ENCODE measurements at regions not wholly inside any gene's neighbourhood (a gene's known extent, or its start where the extent isn't known, plus 50 kb on each side); places are given as distances from the start of the nearest gene placed in this dataset.

DNA sequence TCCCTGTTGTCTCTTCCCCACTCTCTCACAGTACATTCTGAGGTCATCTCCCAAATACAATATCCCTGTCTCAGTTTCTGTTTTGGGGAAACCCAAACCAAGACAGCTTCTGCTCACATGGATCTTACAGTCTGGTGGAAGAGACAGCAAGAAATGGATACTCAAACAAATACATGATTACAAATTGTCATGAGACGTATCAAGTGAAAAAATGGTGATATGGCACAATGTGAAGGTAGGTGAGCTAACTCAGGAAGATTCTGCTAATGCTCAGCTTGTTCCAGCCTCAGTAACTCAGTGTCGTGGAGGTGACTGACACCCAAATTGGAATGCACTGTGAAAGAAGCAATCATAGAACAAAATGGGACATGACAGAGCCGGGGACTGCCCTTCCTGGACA is 68.3 kb downstream of the CHST1 start:
- no peak for DNase-seq (ENCODE audit: low read depth in 2 of 2)

DNA sequence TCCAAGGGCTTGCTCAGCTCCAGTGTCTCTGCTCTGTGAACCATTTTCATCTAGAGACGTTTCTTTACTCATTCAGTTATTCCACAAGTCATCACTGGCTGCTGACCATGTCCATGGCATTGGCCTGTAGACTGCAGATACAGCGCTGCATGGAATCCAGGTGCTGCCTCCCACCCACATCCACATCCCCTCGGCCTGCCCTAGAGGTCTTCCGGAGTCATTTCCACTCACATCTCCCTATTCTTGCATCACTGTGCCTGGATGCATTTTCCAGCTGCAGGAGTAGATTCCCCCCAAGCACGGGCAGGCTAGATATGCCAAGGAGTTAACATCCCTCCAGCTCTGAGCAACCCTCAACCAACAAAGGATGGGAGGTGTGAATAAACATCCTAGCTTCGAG is 68.9 kb downstream of the CHST1 start:
- DNase-seq (ENCODE audit: low read depth in 2 of 2) = no peak

DNA sequence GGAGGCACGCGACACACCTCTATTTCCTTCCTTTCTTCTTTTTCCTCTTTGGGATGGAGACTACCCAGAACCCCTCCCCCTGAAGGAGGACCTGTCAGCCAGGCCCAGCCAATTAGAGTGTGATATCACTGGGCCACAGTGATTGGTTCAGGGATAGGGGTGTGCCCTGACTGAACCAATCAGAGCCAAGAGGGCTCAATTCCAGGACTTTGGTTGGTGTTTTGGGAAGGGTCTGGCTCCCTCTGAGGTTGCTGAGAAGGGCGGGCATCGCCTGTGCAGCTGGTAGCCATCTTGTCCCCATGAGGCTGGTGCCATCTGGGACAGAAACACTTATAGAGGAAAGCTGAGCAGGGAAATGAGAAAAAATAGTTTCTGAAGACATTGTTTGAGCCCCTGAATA is 71.4 kb downstream of the CHST1 start:
- no peak for DNase-seq (ENCODE audit: low read depth in 2 of 2)

DNA sequence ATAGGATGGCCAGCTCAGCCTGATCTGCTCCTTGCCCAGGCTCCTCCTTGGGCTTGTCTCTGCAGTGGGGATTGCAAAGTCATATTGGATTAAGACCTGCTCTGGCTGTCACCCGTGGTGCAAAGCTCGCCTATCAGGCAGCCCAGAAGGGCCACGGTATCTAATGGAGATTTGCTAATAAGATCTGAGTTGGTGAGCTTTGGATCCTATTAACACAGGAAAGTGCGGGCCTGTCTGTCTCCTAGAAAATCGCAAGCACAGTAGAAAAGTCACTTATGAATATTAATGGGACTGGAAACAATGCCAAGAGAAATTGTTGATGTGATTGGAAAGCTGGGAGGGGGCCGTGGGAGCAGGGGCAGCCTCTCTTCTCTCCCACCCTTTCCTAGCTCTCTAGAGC is 72.8 kb downstream of the CHST1 start:
- DNase-seq (ENCODE audit: low read depth in 2 of 2) = no peak

DNA sequence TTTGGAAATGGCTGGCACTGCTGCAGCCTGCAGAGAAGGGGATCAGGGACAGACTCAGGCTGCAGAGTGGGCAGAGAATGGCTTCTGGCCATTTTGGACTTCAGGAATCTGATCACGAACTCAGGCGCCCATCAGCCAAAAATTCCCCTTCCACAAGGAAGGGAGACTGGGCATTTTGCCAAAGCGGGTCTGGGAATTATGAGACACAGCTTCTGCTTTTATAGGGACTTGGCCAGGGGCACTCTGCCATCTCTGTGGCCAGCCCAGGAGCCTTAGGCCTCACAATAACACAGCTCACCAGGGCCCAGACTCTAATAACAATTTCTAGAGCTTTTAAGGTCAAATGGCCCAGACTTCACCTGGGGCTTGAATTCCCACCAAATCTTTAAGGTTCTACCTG is 74.7 kb downstream of the CHST1 start:
- no peak for DNase-seq (ENCODE audit: low read depth in 2 of 2)

DNA sequence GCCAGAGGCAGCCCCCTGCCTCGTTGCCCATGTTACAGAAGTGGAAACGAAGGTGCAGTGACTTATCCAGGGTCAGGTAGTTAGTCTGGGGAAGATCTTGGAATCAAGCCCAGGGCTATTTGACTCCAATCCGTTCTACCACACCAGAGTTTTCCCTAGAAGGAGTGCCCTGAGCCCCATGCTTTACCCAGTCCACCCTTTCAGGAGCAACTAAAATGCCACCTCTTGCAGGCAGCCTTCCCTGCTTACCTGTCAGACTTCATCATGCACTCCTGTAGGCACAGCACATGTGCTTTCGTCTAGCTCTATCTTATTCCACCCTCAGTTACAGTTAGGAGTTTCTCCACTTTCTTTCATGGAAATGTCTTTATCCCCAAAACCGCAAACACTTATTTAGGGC is 80.2 kb downstream of the CHST1 start:
- no peak for DNase-seq (ENCODE audit: low read depth in 2 of 2)

DNA sequence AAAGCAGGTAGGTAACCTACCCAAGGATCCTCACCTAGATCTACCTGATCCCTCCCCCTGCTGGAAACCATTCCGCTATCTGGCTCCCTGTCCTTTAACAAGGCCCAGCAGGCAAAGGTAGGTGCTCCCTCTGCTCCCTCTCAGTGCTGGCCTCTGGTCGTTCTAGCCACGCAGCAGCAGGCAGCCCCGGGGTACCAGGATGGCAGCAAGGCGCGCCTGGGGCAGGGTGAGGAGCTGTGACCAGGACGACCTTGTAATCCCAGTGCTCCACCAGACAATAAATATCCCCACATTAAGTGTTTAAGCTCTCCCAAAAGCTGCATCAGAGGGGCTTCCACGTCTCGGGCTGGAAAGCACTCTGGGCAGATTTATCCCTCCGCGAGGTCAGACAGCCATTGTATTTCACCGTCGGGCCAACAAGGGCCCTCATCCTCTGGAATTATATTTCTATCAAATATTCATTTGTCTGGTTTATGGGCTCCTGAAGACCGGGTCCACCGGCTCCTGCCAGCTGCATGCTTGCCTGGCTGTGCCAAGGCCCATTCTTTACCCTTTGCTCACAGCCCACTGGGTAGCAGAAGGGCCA is 81.3 kb downstream of the CHST1 start:
- no peak for DNase-seq (ENCODE audit: low read depth in 2 of 2)

DNA sequence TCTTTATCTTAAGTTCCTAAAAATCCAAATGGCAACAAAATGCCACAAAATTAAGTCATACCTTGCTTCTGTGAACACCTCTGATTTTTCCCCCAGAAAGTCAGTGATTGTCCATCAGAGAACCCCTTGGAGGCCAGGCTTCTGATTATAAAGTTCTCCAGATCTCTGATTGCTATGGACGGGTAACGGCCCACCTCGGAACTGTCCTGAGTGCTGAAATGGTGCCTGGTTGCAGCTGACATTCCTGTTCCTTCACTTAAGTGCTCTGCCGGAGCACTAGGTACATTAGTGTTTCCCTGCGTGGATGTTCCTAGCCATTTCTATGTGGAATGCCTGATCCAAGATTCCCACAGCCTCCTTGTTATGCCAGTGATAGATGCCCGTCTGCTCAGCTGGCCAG is 85.0 kb downstream of the CHST1 start:
- DNase-seq (ENCODE audit: low read depth in 2 of 2) = no peak

DNA sequence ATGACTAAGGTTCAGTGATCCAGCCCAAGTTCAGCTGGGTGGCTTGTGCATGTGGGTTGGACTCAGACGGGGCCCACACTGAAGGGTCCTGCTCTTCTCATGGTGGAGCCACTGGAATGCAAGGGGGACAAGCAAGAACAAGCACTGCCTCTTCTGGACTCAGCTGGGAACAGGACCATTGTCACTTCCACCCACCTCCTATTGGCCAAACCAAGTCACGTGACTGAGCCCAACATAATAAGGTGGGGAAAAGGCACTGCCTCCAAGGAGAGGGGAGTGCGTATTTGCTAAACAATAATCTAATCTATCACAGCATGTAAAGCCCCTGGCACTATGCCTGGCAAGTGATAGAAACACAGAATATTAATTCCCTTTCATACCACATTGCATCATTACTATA is 87.1 kb downstream of the CHST1 start:
- DNase-seq (ENCODE audit: low read depth in 2 of 2) = no peak

DNA sequence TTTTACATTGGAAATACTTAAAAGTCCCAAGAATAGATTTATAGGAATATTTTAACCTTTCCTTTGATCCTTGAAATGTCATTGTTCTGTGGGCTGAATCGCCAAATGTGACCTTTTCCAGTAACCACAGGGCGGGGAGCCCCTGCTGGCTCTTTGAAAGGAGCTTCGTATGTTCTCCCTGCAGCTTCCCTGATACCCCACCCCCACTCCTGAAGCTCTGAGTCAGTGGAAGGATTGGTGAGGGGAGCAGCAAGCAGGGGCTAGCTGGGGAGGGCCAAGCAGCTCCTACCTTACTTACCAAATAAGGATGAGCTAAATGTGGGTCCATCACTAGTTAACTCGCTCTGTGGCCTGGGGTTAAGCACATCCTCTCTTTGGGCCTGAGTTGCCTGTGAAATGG is 87.7 kb downstream of the CHST1 start:
- DNase-seq (ENCODE audit: low read depth in 2 of 2) = no peak

DNA sequence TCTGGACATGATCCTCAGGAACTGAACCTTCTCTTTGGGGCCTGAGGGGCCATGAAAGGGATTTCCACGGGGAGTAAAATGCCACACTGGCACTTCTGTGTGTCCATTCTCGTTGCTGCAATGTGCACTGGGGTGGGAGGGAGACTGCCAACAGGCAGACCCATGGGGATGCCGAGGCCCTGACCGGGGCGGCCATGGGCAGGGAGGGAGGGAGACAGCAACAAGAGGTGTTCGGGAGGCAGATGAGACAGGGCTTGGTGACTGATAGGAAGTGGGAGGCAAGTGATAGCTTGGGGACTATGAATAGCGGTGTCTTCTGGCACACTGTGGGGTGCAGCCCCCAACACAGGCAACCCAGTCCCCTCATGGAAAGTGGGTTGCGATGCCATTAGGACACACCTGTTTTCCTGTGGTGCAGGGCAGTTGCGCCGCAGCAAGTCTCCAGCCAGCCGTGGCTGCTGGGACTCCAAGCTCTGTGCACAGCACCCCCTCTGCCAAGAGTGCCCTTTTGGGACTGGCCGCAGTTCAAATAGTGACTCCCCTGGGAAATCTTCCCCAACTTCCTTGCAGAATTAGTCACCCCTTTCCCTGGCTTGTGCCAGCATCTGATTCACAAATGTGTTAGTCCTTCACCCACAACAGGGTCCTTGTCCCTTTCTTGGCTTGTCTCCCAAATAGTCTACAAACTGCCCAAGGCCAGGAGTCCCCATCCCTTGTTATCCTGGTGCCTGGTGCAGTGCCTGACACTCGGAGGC is 88.8 kb downstream of the CHST1 start:
- DNase-seq (ENCODE audit: low read depth in 2 of 2) = no peak

DNA sequence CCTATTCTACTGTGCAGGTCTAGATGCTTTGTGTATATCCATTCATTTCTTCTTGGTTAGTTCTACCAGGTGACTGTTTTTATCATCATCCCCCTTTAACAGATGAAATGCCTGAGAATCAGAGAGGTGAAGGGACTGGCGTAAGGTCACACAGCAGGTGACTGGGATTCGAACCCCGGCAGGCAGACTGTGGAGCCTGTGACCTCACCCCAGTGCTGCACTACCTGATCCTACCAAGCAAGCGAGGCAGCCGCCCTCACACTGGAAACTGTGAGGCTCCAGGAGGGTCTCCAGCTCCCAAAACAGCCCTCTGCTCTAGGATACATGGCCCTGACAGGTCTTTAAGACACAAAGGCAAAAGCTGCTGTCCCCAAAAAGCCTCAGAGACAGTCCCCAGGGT is 91.7 kb downstream of the CHST1 start:
- no peak for DNase-seq (ENCODE audit: low read depth in 2 of 2)

DNA sequence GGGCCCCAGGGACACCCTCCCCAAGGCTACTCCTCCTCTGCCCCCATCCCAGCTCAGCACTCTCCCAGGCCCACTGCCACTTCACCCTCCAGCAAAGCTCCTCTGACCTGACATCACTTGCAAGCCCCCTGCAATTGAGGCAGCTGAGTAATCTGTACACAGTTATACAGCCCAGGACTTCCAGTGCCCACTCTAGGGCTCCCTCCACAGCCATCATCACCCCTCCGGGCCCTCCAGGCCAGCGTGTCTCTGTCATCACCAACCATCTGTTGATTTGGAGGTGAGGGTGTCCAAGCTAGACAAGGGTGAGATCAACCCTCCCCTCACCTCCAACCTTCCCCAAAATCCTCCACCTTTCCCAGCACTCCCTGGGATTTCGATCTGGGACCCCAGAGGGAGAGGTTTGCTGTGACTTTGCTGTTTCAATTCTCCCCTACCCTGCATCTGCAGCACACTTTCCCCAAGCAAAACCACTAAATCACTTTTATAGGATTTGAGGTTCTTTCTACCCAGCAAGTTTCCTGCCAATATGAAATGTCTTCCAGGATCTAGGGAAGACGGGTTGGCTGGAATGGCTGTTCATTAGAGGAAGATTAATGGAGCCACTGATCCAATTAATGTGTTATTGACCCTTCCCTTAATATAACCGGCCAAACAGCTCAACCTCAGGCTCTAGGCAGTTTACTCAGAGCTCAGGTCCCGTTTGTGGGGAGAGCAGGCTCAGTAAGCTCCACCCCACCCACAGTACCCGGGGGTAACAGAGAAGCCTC is 92.9 kb downstream of the CHST1 start:
- no peak for DNase-seq (ENCODE audit: low read depth in 2 of 2)

DNA sequence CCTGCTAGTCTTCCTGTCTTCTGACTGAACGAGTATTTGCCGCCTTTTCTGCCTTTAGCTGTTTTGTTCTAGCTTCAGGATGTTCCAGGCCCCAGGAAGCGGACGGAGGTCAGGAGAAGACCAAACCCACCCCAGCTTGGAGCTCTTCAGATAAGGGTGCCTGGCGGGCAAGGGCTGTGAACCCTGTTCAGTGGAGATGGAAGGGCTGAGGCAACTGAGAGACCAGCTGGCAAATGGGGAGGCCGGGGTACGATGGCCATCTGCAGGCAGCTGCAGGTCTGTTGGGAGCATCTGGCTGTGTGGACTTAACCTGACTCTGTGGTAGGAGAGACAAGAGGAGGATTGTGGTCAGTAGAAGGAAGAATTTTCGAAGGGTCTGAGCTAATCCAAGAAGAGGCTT is 95.6 kb downstream of the CHST1 start:
- no peak for DNase-seq (ENCODE audit: low read depth in 2 of 2)

DNA sequence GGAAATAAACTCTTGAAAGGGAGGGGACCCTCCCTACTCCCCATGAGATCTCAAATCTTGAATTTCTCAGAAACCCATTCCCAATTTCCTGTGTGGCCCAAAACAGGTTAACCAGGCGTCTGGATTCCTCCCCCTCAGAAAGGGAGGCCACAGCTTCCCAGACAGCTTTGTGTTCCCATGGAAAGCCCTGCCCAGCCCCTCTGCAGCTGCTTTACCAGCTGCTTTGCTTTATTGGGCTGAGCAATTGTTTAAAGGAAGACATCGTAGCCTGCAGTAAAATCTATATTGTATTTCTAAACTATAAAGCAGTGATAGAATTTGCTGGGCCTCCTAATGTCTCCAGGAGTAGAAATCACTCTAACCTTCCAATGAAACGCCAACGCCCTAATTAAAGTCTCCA is 97.4 kb downstream of the CHST1 start:
- DNase-seq (ENCODE audit: low read depth in 2 of 2) = no peak

DNA sequence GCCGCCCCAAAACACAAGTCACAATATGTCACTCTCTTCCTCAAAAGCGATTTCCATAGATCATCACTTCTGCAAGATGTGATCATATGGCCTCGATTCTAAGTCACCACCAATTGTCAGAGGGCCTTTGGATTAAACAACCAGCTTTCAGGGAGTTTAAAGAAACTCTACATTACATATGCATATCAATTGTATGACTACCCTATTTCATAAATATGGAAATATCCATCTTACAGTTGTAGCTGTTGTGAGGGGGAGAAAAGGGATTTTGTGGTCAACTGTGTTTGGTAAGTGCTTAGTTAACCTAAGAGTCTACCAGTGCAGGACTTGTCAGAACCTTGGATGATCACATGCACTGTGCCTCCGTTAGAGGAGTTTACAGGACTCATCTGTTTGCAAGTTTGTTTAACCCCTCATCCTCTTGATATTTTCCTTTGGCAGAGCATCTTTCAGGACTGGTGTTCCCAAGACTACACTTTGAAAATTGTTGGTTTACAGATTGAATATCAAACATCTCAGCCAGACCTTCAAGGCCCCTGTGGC is 99.9 kb downstream of the CHST1 start:
- DNase-seq (ENCODE audit: low read depth in 2 of 2) = no peak

DNA sequence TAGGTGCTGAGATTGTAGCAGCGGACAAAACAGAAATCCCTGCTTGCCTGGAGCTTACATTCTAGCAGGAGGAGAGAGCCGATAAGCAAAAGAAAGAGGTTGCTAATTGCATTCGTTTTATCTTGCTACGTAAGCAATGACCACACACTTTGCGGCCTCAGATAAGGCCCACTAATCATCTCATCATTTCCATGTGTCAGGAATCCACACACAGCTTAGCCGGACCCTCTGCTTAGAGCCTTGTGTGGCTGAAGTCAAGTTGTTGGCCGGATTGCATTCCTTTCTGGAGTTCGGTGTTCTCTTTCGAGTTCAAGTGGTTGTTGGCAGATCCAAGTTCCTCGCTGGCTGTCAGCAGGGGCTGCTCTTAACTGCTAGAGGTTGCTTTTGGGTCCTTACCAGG is 101.6 kb downstream of the CHST1 start:
- no peak for DNase-seq (ENCODE audit: low read depth in 2 of 2)

DNA sequence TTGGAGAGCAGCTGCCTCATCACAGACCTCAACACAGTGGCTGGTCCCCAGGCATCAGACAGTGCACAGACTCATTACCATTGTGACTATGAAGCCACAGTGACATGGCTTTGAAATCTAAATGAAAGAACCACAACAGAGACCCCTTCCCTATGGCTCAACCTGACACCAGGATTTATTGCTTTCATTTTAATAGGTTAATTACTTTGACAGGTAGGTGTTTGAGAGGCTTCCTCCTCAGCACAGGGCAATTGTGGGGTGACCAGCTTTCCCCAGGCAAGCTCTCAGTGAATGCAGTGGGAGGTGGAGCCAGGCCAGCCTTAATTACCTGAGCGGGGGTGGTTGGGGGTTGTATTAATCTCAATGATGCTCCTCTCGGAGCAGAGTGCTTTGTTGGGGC is 102.3 kb downstream of the CHST1 start:
- no peak for DNase-seq (ENCODE audit: low read depth in 2 of 2)

DNA sequence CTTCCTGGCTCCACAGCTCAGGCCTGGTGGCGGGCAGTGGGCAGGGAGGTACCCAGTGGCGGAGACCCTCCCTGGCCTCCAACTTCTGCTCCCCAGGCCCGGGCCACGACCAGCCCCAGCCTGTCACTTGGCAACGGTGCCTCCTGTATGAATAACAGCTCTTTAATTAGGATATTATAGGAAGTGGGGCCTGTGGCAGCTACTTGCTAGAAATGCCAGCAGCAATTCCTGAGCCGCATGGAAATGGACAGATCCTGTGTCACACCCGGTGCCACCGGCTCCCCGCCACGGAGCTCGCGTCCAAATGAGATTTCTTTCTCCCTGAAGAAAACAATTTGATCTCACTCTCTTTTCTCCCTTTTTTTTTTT is 104.5 kb downstream of the CHST1 start:
- no peak for DNase-seq (ENCODE audit: low read depth in 2 of 2)

DNA sequence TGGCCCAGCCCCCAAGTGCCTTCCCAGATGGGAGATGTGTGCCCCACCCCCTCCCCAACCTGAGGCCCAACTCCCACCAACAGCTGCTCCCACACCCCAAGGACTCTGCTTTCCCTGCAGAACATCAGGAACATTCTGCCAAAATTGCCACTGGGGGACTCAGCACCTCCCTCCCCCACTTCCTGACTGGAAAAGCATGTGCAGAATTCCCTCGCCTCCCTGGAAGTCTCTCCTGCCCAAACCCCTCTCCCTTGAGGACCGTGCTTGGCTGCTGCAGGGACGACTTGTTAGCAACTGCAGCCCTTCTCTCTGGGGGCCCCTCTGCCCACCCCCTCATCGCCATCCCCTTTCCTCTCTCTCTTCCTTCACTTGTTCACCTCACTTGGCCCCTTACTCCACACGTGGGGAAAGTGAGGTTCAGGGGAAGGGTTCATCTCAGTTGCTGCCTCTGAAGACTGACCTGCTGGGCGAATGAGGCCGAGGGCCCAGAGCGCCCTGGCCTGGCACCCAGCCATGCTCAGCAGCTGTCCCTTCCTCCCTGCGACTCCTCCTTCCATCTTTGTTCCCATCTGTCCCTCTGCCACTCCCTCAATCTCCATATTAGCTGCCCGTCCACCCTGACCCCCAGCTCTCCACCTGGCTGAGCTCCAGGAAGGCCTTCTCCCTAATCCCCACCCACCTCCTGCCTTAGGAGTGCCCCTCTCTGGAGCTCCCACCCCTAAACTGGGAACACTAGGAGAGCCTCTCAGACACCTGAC is 105.1 kb downstream of the CHST1 start:
- DNase-seq (ENCODE audit: low read depth in 2 of 2) = no peak

DNA sequence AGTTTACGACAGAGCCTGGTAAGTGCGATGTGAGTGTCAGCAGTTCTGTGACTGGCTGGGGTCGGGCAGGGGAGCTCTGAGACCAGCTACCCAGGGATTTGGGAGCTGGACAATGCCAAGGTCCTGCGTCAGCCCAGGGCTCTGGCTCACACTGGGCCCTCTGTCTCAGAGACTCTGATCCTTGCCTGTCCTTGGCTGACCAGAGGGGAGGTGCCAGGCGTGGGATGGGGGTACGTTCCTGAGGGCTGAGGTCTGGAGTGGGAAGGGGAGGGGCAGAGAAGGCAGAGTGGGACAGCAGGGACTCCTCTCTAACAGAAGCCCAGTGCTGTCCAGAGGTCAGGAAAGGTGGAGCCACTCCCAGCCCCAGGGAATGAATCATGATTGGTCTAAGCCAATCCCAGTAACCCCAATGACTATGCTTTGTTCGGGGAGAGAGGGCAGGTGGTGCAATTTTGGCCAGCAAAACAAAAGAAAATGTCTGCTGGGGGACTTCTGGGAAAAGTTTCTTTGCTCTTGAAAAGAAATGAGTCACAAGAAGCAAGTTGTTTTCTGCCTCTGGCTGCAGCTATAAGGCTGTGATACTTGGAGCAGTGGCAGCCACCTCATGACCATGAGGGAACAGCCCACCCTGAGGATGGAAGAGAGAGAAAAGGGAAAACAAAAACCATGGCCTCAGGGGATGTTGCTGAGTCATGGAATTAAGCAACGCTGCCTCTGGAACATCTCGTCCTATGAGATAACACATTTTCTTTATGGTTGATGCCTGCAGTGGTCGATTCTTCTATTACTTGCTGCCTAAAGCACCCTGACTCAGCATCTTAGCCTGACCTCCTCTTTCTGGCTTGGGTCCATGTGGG is 108.3 kb downstream of the CHST1 start:
- DNase-seq (ENCODE audit: low read depth in 2 of 2) = no peak
